DMS79 treated with DMSO at 0.1 percent for 48 hours (cell line): ENCODE measurements at regions not wholly inside any gene's neighbourhood (a gene's known extent, or its start where the extent isn't known, plus 50 kb on each side); places are given as distances from the start of the nearest gene placed in this dataset.

ENCODE experiments used
- DNase-seq: peaks from one replicate; lab custom pipeline; 2025; lab: John Stamatoyannopoulos, UW

GRCh38 chr17:73694491-73694890, 50.2 kb upstream of the SDK2 start:
- no peak for DNase-seq

- no peak for DNase-seq
Observed at GRCh38 chr17:73695035-73695738, 50.9 kb upstream of the SDK2 start.

DNA sequence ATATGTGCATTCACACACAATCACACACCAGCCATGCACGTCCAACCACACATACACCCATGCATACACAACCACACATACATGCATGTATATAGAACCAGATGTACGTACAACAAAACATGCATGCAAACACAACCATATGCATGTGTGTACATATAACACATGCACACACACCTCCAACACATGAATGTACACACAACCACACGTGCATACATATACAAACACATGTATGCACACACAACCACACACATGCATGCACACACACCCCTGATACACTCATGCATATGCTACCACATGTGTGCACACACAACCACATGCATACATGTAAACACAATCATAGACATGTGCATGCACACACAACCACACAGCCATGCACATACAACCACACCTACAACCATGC, 52.0 kb upstream of the SDK2 start:
- no peak for DNase-seq

- peak; percentile 53 for DNase-seq
Observed at GRCh38 chr17:73697872-73698271, 53.6 kb upstream of the SDK2 start.

- DNase-seq, result no peak
Observed at GRCh38 chr17:73698966-73699365, 54.7 kb upstream of the SDK2 start.

GRCh38 chr17:73701701-73702100, 57.5 kb upstream of the SDK2 start:
- no peak for DNase-seq

- no peak for DNase-seq
Observed at GRCh38 chr17:73703192-73703591, 58.9 kb upstream of the SDK2 start.

DNA sequence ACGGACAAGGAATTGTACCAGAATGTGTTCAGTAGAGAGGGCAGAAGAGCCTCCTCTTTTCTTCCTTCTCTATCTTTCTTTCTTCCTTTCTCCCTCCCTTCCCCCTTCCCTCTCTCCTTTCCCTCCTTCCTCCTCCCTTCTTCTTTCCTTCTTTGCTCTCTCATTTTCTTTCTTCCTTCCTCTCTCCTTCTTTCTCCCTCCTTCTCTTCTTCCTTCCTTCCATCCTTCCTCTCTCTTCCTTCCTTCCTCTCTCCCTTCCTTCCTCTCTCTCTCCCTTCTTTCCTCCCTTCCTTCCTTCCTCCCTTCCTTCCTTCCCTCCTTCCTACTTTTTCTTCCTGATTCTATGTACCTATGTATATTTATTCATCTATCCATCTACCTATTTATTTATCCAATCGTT, 59.7 kb upstream of the SDK2 start:
- DNase-seq, result no peak

DNA sequence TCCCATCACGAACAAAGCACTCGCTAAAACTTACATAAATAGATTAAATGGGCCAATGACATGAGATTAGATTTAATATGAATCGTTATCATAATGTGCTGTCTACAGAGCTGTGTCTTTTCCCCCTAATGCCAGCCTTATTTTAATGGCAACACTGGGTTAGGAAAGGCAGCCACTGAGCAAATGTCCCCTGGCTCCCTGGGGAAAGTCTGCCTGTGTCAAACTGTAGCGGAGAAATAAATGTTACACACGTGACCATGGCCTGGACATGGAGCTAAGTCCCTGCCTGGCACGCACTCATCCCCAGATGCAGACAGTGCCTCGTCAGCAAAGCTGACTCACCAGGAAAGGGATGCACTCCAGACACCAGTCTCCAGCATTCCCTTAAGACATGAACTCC, 61.3 kb upstream of the SDK2 start:
- DNase-seq, result no peak

GRCh38 chr17:73706428-73706827, 62.2 kb upstream of the SDK2 start:
- DNase-seq, result no peak

DNA sequence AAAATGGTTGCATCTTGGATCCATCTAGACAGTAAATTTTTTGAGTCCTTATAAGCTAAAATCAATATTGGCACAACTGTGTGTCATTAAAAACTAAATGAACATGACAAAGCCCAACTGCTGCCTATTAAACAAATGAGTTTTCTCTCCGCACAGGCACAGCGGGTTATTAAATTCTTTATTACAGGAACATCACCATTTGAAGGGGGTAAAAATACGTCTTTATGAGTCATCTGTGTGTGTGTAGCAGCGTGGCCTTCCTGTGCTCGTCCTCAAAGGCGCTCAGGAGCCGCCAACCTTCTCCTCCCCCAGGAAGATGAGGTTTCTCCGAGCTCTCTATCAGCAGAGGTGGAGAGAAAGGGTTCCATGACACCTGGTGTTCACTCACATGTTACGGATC, 62.6 kb upstream of the SDK2 start:
- DNase-seq, result no peak

GRCh38 chr17:73707358-73707757, 63.1 kb upstream of the SDK2 start:
- DNase-seq, result no peak

DNA sequence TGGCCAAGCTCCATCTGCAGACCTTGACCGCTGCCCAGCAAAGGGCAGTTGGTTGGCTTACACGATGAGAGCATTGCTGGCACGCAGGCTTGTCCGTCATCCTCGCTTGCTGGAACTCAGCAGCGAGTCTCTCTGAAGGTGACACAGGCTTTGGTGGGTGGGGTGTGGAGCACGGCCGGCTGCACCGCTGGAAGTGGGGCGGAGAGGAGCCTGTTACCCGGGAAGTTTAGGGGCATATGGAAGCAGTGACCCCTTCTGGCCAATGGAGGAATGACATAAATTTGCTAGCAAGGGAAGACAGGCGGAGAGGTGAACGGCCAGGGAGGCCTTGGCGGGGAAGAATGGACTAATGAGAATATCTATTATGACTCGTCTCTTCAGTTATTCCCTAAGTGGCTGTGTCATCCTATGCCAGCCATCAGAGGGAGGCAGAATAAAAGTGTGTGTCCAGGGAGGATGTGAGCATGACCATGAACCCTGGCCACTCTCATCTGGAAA, 65.9 kb upstream of the SDK2 start:
- DNase-seq, result no peak

DNA sequence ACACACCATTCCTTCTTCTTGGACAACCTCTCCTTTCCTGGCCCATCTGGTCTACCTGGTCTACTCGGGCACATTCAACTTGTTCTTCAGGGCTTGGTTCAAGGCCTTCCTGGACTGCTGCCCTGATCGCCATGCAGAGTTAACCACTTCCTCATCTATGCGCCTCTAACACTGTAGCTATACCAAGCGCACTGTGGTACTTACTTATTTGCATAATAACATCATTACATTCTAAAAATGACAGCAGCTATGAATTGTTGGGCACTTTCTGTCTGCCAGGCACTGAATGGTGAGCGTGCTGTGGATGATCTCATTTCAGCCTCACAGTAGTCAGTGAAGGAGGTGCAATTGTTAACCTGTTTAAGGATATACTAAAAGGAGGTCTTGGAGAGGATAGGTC, 66.9 kb upstream of the SDK2 start:
- no peak for DNase-seq

DNA sequence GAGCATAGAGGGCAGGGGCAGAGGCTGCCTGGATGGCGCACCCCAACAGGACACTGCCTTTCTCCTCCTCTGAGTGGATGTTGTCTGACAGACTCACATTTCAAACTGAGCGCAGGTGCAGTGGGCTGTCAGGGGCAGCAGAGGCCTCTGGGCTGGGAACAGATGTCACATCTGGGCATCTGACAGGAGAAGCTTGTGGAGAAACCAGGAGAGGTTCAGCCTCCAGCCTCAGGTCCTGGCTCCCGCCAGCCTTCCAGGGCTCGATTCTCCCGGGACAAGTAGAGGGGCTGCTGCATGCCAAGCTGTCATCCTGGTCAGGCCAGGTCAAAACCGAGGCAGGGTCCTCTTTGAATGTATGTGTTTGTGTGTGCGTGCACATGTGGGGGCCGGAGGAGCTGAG, 67.7 kb upstream of the SDK2 start:
- DNase-seq, result no peak

DNA sequence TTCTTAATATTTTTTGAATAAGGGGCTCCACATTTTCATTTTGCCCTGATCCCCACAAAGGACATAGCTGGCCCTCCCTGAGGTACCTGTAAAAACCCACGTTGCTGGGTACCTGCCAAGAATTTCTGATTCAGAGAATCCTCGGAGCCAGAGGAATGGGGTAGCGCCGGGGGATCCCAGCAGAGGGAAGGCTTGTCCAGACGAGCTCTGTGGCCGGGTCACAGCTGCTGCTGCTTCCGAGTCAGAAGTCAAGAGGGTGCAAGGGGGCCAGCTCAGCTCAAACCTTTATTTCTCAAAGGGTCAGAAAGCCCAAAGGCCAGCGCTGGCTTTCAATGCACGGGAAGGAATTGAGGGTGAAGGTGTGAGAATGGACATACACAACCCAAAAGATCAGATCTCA, 68.9 kb upstream of the SDK2 start:
- DNase-seq, result no peak

DNA sequence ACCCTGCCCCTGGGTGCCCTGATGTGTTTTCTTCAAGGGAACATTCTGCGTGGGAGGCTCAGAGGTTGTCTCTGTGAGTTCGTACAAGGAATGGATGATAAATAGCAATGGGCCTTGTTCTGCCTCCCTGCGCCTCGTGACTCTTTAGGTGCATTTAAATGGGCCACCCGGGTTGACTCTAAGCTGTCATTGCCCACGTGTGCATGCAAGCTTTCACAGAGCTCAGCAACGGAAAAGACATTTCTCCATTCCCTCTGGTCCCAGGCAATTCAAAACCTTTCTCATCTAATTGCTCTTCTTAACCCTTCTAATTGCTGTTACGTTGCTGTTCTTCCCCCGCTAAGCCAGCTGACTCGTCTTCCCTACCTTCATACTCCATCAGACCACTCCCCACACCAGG, 71.5 kb upstream of the SDK2 start:
- no peak for DNase-seq

- no peak for DNase-seq
Observed at GRCh38 chr17:73717690-73718089, 73.4 kb upstream of the SDK2 start.

DNA sequence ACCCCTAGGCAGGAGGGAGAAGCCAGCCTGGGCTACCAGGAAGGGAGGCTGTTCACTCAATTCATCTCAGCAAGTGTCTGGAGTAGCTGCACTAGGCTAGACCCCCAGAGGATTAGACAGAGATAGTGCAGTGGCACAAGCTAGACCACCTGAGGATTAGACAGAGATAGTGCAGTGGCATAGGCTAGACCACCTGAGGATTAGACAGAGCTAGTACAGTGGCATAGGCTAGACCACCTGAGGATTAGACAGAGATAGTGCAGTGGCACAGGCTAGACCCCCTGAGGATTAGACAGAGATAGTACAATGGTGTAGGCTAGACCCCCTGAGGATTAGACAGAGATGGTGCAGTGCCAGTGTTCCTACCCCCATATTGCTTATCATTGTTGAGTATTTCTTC, 74.1 kb upstream of the SDK2 start:
- no peak for DNase-seq

DNA sequence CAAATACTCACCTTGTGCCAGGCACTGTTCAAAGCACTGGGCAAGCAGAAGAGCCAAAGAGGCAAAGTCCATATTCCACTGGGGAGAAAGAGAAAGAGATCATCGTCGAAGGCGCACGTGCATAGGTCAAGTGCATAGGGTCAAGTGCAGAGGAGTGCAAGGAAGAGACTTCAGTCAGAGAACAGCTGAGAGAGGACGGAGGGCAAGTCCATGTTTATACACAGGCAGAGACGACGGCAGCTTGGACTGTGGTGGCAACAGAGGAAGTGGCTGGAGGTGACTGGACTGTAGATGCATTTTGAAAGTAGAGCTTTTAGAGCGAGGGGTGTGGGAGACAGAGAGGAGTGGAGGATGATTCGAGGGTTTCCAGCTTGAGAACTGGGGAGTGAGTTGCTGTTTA, 74.7 kb upstream of the SDK2 start:
- peak; percentile 31 for DNase-seq

- peak; percentile 67 for DNase-seq
Observed at GRCh38 chr17:73719588-73720071, 75.4 kb upstream of the SDK2 start.

GRCh38 chr17:73720187-73720834, 76.1 kb upstream of the SDK2 start:
- DNase-seq, result no peak

GRCh38 chr17:73722165-73722564, 77.9 kb upstream of the SDK2 start:
- peak; percentile 12 for DNase-seq

GRCh38 chr17:73723317-73723716, 79.1 kb upstream of the SDK2 start:
- DNase-seq, result no peak
